ENCODE measurements at regions not wholly inside any gene's neighbourhood (a gene's known extent, or its start where the extent isn't known, plus 50 kb on each side); places are given as distances from the start of the nearest gene placed in this dataset.

- TF ChIP-seq CTCF (IDR thresholded peaks at IDR 0.05; ENCODE audit: insufficient read depth, low read length, missing control alignments), result no peak
- POLR2A ChIA-PET, result no interaction called here
- no peak overlapping the region for H3K4me3 ChIP-seq (ENCODE audit: low read depth, low read length)
- DNase-seq (ENCODE audit: low read depth, low spot score), result no peak
- CTCF ChIA-PET, result no interaction called here
Observed at GRCh38 chr16:9523994-9524393, 432.6 kb downstream of the HAPSTR1 start.

- no peak overlapping the region for H3K4me3 ChIP-seq (ENCODE audit: low read depth, low read length)
- DNase-seq (ENCODE audit: low read depth, low spot score), result no peak
- TF ChIP-seq CTCF (IDR thresholded peaks at IDR 0.05; ENCODE audit: insufficient read depth, low read length, missing control alignments), result no peak
- ChIA-PET CTCF (no interaction called here), POLR2A (no interaction called here)
Observed at GRCh38 chr16:9525037-9525436, 433.6 kb downstream of the HAPSTR1 start.

GRCh38 chr16:9526791-9527190 is 435.3 kb downstream of the HAPSTR1 start:
- ChIA-PET CTCF (no interaction called here), POLR2A (no interaction called here)
- no peak for DNase-seq (ENCODE audit: low read depth, low spot score)
- no peak overlapping the region for H3K4me3 ChIP-seq (ENCODE audit: low read depth, low read length)
- no peak for TF ChIP-seq CTCF (IDR thresholded peaks at IDR 0.05; ENCODE audit: insufficient read depth, low read length, missing control alignments)

GRCh38 chr16:9527976-9528375 is 436.5 kb downstream of the HAPSTR1 start:
- DNase-seq (ENCODE audit: low read depth, low spot score), result no peak
- no peak overlapping the region for H3K4me3 ChIP-seq (ENCODE audit: low read depth, low read length)
- ChIA-PET CTCF (no interaction called here), POLR2A (no interaction called here)
- no peak for TF ChIP-seq CTCF (IDR thresholded peaks at IDR 0.05; ENCODE audit: insufficient read depth, low read length, missing control alignments)

- no peak for TF ChIP-seq CTCF (IDR thresholded peaks at IDR 0.05; ENCODE audit: insufficient read depth, low read length, missing control alignments)
- H3K4me3 ChIP-seq (ENCODE audit: low read depth, low read length), result no peak overlapping the region
- POLR2A ChIA-PET, result no interaction called here
- no peak for DNase-seq (ENCODE audit: low read depth, low spot score)
- CTCF ChIA-PET, result no interaction called here
Observed at GRCh38 chr16:9528511-9529079, 437.2 kb downstream of the HAPSTR1 start.

GRCh38 chr16:9533042-9533441 is 441.6 kb downstream of the HAPSTR1 start:
- ChIA-PET POLR2A (no interaction called here), CTCF (no interaction called here)
- no peak for TF ChIP-seq CTCF (IDR thresholded peaks at IDR 0.05; ENCODE audit: insufficient read depth, low read length, missing control alignments)
- H3K4me3 ChIP-seq (ENCODE audit: low read depth, low read length), result no peak overlapping the region
- DNase-seq (ENCODE audit: low read depth, low spot score), result no peak

Measured in AG04449 (cell line).